ENCODE measurements at regions not wholly inside any gene's neighbourhood (a gene's known extent, or its start where the extent isn't known, plus 50 kb on each side); places are given as distances from the start of the nearest gene placed in this dataset.

DNA sequence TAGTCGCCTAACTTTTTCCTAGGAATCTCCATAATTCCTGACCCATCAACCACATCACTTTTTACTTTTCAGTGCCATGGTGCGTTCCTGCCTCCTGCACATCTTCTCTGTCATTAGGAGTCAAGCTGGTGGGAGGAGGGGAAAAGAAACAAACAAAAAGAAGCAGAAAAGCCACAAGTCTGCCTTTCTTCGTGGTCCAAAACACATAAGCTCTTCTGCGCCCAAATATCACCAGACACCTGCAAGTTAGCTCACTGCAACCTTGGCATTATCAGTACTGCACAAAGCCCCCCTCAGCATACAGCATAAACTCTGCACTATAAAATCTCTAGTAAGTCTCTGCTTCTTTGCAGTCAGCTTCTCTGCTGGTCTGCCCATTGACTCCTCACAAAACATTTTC is 295.3 kb downstream of the HS3ST3B1 start:
- TF ChIP-seq, protein P1, sequence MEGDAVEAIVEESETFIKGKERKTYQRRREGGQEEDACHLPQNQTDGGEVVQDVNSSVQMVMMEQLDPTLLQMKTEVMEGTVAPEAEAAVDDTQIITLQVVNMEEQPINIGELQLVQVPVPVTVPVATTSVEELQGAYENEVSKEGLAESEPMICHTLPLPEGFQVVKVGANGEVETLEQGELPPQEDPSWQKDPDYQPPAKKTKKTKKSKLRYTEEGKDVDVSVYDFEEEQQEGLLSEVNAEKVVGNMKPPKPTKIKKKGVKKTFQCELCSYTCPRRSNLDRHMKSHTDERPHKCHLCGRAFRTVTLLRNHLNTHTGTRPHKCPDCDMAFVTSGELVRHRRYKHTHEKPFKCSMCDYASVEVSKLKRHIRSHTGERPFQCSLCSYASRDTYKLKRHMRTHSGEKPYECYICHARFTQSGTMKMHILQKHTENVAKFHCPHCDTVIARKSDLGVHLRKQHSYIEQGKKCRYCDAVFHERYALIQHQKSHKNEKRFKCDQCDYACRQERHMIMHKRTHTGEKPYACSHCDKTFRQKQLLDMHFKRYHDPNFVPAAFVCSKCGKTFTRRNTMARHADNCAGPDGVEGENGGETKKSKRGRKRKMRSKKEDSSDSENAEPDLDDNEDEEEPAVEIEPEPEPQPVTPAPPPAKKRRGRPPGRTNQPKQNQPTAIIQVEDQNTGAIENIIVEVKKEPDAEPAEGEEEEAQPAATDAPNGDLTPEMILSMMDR (IDR thresholded peaks at IDR 0.05) = no peak
- TF ChIP-seq EP300 (IDR thresholded peaks at IDR 0.05) = no peak
